RWPE2 (cell line): ENCODE measurements at regions not wholly inside any gene's neighbourhood (a gene's known extent, or its start where the extent isn't known, plus 50 kb on each side); places are given as distances from the start of the nearest gene placed in this dataset.

Experiments used
- ATAC-seq: fragments of 200-7000 bp; cut with Tn5 transposase; 3 replicates; pipeline ENCODE4 v1.9.1; 2021; ENCODE audit warnings: low read depth
- DNase-seq: peaks from one replicate; pipeline ENCODE4 v3.0.0-alpha.2; 2020; ENCODE audit warnings: low spot score
- H3K27ac ChIP-seq: fragments of 450-650 bp; 2 replicates; pipeline ENCODE4 v1.5.1; 2017; ENCODE audit warnings: mild to moderate bottlenecking; ENCODE audit not compliant: poor library complexity, severe bottlenecking
- H3K27me3 ChIP-seq: fragments of 250-450 bp; sonication (Bioruptor Pico); 2 replicates; pipeline ENCODE4 v1.5.1; 2021; ENCODE audit warnings: mild to moderate bottlenecking, moderate library complexity; ENCODE audit not compliant: insufficient read depth, poor library complexity, severe bottlenecking
- H3K36me3 ChIP-seq: fragments of 250-450 bp; sonication (Bioruptor Pico); 2 replicates; pipeline ENCODE4 v1.5.1; 2020; ENCODE audit warnings: low read depth, mild to moderate bottlenecking, moderate library complexity
- H3K4me1 ChIP-seq: fragments of 250-450 bp; sonication (Bioruptor Pico); 2 replicates; pipeline ENCODE4 v1.5.1; 2021; ENCODE audit warnings: mild to moderate bottlenecking, moderate library complexity; ENCODE audit not compliant: insufficient read depth, poor library complexity, severe bottlenecking
- H3K4me3 ChIP-seq: fragments of 250-450 bp; sonication (Bioruptor Pico); 2 replicates; pipeline ENCODE4 v1.5.1; 2021; ENCODE audit warnings: mild to moderate bottlenecking, moderate library complexity; ENCODE audit not compliant: severe bottlenecking
- H3K9me3 ChIP-seq: fragments of 250-450 bp; sonication (Bioruptor Pico); 2 replicates; pipeline ENCODE4 v1.5.1; 2021; ENCODE audit warnings: mild to moderate bottlenecking, moderate library complexity; ENCODE audit not compliant: severe bottlenecking
- CTCF ChIP-seq: fragments of 450-650 bp; IDR thresholded peaks from one replicate; pipeline ENCODE4 v1.5.1; 2017; ENCODE audit warnings: mild to moderate bottlenecking, moderate library complexity; ENCODE audit not compliant: poor library complexity, severe bottlenecking

- no peak overlapping the region for H3K4me3 ChIP-seq
- DNase-seq = no peak
- ATAC-seq = no peak
- H3K9me3 ChIP-seq = no peaks in the 10 kb centered on the region
- H3K27ac ChIP-seq = no peak overlapping the region
- H3K27me3 ChIP-seq = no peaks in the 10 kb centered on the region
- TF ChIP-seq CTCF = no peak
- peaks cover 21% of the 10 kb centered on the region for H3K4me1 ChIP-seq
- H3K36me3 ChIP-seq = no peaks in the 10 kb centered on the region
Observed at GRCh38 chr12:86658303-86658702, 402.1 kb upstream of the MGAT4C start.

- DNase-seq (no peak), ATAC-seq (no peak)
- Histone ChIP-seq H3K9me3 (no peaks in the 10 kb centered on the region), H3K27me3 (no peaks in the 10 kb centered on the region), H3K36me3 (no peaks in the 10 kb centered on the region), H3K4me3 (no peak overlapping the region), H3K4me1 (no peaks in the 10 kb centered on the region), H3K27ac (no peak overlapping the region)
- TF ChIP-seq CTCF = no peak
Observed at GRCh38 chr12:86647800-86648199, 391.6 kb upstream of the MGAT4C start.

GRCh38 chr12:86634456-86635410 lies 378.5 kb upstream of the MGAT4C start:
- Histone ChIP-seq H3K27me3 (no peaks in the 10 kb centered on the region), H3K9me3 (no peaks in the 10 kb centered on the region), H3K36me3 (no peaks in the 10 kb centered on the region), H3K27ac (no peak overlapping the region), H3K4me1 (peaks cover 5% of the 10 kb centered on the region), H3K4me3 (no peak overlapping the region)
- ATAC-seq (peak; percentile 87), DNase-seq (no peak)
- TF ChIP-seq CTCF = no peak

- peaks cover 12% of the 10 kb centered on the region for H3K9me3 ChIP-seq
- no peak for ATAC-seq
- H3K27ac ChIP-seq = no peak overlapping the region
- no peaks in the 10 kb centered on the region for H3K36me3 ChIP-seq
- no peak overlapping the region for H3K4me3 ChIP-seq
- H3K4me1 ChIP-seq = no peaks in the 10 kb centered on the region
- no peaks in the 10 kb centered on the region for H3K27me3 ChIP-seq
- DNase-seq = no peak
- no peak for TF ChIP-seq CTCF
Observed at GRCh38 chr12:86627001-86627400, 370.8 kb upstream of the MGAT4C start.

DNA sequence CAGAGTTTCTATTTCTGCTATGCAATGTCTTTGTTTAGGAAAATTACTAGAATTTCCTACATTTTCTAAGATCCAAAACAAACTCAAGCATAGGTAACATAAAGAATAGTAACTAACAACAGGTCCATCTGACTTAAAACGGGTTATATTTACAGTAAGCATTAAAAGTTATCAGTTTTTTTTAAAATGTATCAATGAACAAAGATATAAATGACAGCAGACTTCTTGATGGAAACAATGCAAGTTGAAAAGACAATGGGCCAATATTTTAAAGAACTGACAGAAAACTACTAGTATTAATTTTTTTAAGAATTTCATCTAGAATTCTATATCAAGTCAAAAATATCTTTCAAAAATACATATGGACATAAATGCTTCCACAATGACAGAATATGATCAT lies 367.1 kb upstream of the MGAT4C start:
- peaks cover 12% of the 10 kb centered on the region for H3K9me3 ChIP-seq
- no peak for DNase-seq
- H3K4me3 ChIP-seq = no peak overlapping the region
- H3K4me1 ChIP-seq = no peaks in the 10 kb centered on the region
- no peak overlapping the region for H3K27ac ChIP-seq
- no peak for ATAC-seq
- TF ChIP-seq CTCF = no peak
- no peaks in the 10 kb centered on the region for H3K36me3 ChIP-seq
- no peaks in the 10 kb centered on the region for H3K27me3 ChIP-seq
